SH-SY5Y (cell line): ENCODE measurements at regions not wholly inside any gene's neighbourhood (a gene's known extent, or its start where the extent isn't known, plus 50 kb on each side); places are given as distances from the start of the nearest gene placed in this dataset.

Source experiments
- GATA2 ChIP-seq: IDR thresholded peaks from 2 replicates; pipeline ENCODE4 v1.6.1; 2011; ENCODE audit warnings: mild to moderate bottlenecking, low read depth, low read length
- GATA3 ChIP-seq: IDR thresholded peaks from 2 replicates; pipeline ENCODE4 v1.6.1; 2011; ENCODE audit warnings: low read depth, mild to moderate bottlenecking, low read length, moderate library complexity

GRCh38 chr2:43051338-43051737, 175.1 kb downstream of the ZFP36L2 start:
- TF ChIP-seq GATA2 (no peak), GATA3 (no peak)
